ENCODE measurements at regions not wholly inside any gene's neighbourhood (a gene's known extent, or its start where the extent isn't known, plus 50 kb on each side); places are given as distances from the start of the nearest gene placed in this dataset.

GRCh38 chr3:3919316-3919715 lies 120.1 kb downstream of the LRRN1 start:
- Mint-ChIP-seq H3K4me3 (no peak overlapping the region), H3K4me1 (no peaks in the 10 kb centered on the region), H3K27me3 (ENCODE audit: low read depth) (no peaks in the 10 kb centered on the region; the same call in 1 of the 2 replicates), H3K9me3 (peaks cover 63% of the 10 kb centered on the region), H3K27ac (no peak overlapping the region), H3K36me3 (peaks cover 27% of the 10 kb centered on the region)
- ATAC-seq, result no peak
- POLR2A ChIA-PET, result no interaction called here
- no peak for DNase-seq (ENCODE audit: low spot score)
- TF ChIP-seq KAT7 (CRISPR knock-in tag; IDR thresholded peaks at IDR 0.05; ENCODE audit: borderline replicate concordance), result no peak
- TF ChIP-seq RELA (CRISPR knock-in tag; IDR thresholded peaks at IDR 0.05; ENCODE audit: borderline replicate concordance), result no peak
- no peak for TF ChIP-seq TCF7 (CRISPR knock-in tag; IDR thresholded peaks at IDR 0.05; ENCODE audit: low read depth)
- TF ChIP-seq FOXJ3 (CRISPR knock-in tag; IDR thresholded peaks at IDR 0.05; ENCODE audit: borderline replicate concordance), result no peak
- TF ChIP-seq, protein P1, sequence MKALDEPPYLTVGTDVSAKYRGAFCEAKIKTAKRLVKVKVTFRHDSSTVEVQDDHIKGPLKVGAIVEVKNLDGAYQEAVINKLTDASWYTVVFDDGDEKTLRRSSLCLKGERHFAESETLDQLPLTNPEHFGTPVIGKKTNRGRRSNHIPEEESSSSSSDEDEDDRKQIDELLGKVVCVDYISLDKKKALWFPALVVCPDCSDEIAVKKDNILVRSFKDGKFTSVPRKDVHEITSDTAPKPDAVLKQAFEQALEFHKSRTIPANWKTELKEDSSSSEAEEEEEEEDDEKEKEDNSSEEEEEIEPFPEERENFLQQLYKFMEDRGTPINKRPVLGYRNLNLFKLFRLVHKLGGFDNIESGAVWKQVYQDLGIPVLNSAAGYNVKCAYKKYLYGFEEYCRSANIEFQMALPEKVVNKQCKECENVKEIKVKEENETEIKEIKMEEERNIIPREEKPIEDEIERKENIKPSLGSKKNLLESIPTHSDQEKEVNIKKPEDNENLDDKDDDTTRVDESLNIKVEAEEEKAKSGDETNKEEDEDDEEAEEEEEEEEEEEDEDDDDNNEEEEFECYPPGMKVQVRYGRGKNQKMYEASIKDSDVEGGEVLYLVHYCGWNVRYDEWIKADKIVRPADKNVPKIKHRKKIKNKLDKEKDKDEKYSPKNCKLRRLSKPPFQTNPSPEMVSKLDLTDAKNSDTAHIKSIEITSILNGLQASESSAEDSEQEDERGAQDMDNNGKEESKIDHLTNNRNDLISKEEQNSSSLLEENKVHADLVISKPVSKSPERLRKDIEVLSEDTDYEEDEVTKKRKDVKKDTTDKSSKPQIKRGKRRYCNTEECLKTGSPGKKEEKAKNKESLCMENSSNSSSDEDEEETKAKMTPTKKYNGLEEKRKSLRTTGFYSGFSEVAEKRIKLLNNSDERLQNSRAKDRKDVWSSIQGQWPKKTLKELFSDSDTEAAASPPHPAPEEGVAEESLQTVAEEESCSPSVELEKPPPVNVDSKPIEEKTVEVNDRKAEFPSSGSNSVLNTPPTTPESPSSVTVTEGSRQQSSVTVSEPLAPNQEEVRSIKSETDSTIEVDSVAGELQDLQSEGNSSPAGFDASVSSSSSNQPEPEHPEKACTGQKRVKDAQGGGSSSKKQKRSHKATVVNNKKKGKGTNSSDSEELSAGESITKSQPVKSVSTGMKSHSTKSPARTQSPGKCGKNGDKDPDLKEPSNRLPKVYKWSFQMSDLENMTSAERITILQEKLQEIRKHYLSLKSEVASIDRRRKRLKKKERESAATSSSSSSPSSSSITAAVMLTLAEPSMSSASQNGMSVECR (CRISPR knock-in tag; IDR thresholded peaks at IDR 0.05; ENCODE audit: borderline replicate concordance), result no peak
- no peak for TF ChIP-seq ELF4 (CRISPR knock-in tag; IDR thresholded peaks at IDR 0.05; ENCODE audit: low read depth)
- TF ChIP-seq ZBTB21 (CRISPR knock-in tag; IDR thresholded peaks at IDR 0.05; ENCODE audit: borderline replicate concordance), result no peak
- TF ChIP-seq ZNF416 (CRISPR knock-in tag; IDR thresholded peaks at IDR 0.05), result no peak
- no peak for TF ChIP-seq ZNF138 (CRISPR knock-in tag; conservative IDR thresholded peaks at IDR 0.05)
- no peak for TF ChIP-seq MXD4 (CRISPR knock-in tag; IDR thresholded peaks at IDR 0.05; ENCODE audit: borderline replicate concordance)
- TF ChIP-seq, protein P2, sequence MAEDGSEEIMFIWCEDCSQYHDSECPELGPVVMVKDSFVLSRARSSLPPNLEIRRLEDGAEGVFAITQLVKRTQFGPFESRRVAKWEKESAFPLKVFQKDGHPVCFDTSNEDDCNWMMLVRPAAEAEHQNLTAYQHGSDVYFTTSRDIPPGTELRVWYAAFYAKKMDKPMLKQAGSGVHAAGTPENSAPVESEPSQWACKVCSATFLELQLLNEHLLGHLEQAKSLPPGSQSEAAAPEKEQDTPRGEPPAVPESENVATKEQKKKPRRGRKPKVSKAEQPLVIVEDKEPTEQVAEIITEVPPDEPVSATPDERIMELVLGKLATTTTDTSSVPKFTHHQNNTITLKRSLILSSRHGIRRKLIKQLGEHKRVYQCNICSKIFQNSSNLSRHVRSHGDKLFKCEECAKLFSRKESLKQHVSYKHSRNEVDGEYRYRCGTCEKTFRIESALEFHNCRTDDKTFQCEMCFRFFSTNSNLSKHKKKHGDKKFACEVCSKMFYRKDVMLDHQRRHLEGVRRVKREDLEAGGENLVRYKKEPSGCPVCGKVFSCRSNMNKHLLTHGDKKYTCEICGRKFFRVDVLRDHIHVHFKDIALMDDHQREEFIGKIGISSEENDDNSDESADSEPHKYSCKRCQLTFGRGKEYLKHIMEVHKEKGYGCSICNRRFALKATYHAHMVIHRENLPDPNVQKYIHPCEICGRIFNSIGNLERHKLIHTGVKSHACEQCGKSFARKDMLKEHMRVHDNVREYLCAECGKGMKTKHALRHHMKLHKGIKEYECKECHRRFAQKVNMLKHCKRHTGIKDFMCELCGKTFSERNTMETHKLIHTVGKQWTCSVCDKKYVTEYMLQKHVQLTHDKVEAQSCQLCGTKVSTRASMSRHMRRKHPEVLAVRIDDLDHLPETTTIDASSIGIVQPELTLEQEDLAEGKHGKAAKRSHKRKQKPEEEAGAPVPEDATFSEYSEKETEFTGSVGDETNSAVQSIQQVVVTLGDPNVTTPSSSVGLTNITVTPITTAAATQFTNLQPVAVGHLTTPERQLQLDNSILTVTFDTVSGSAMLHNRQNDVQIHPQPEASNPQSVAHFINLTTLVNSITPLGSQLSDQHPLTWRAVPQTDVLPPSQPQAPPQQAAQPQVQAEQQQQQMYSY (CRISPR knock-in tag; IDR thresholded peaks at IDR 0.05), result no peak
- TF ChIP-seq HMGXB4 (CRISPR knock-in tag; IDR thresholded peaks at IDR 0.05), result no peak
- TF ChIP-seq NFYB (CRISPR knock-in tag; conservative IDR thresholded peaks at IDR 0.05; ENCODE audit: low read depth), result no peak
- TF ChIP-seq ZNF425 (CRISPR knock-in tag; conservative IDR thresholded peaks at IDR 0.05), result no peak
- no peak for TF ChIP-seq TEAD4 (CRISPR knock-in tag; IDR thresholded peaks at IDR 0.05)
- TF ChIP-seq ZNF263 (CRISPR knock-in tag; IDR thresholded peaks at IDR 0.05; ENCODE audit: low read depth), result no peak
- TF ChIP-seq, protein P3, sequence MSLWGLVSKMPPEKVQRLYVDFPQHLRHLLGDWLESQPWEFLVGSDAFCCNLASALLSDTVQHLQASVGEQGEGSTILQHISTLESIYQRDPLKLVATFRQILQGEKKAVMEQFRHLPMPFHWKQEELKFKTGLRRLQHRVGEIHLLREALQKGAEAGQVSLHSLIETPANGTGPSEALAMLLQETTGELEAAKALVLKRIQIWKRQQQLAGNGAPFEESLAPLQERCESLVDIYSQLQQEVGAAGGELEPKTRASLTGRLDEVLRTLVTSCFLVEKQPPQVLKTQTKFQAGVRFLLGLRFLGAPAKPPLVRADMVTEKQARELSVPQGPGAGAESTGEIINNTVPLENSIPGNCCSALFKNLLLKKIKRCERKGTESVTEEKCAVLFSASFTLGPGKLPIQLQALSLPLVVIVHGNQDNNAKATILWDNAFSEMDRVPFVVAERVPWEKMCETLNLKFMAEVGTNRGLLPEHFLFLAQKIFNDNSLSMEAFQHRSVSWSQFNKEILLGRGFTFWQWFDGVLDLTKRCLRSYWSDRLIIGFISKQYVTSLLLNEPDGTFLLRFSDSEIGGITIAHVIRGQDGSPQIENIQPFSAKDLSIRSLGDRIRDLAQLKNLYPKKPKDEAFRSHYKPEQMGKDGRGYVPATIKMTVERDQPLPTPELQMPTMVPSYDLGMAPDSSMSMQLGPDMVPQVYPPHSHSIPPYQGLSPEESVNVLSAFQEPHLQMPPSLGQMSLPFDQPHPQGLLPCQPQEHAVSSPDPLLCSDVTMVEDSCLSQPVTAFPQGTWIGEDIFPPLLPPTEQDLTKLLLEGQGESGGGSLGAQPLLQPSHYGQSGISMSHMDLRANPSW (CRISPR knock-in tag; conservative IDR thresholded peaks at IDR 0.05; ENCODE audit: low read depth), result no peak
- no peak for TF ChIP-seq NR3C1 (CRISPR knock-in tag; conservative IDR thresholded peaks at IDR 0.05; ENCODE audit: low read depth)
- no peak for TF ChIP-seq RORB (CRISPR knock-in tag; IDR thresholded peaks at IDR 0.05)
- TF ChIP-seq ETV6 (CRISPR knock-in tag; IDR thresholded peaks at IDR 0.05), result no peak
- CTCF ChIA-PET, result no interaction called here
